Endodermal cell (in vitro differentiated cells): ENCODE measurements at regions not wholly inside any gene's neighbourhood (a gene's known extent, or its start where the extent isn't known, plus 50 kb on each side); places are given as distances from the start of the nearest gene placed in this dataset.

ENCODE experiments used
- DNase-seq: peaks from one replicate; pipeline ENCODE4 v3.0.0-alpha.2; 2017
- H3K27ac ChIP-seq: 2 replicates; pipeline ENCODE4 v1.5.1; 2013; ENCODE audit warnings: mild to moderate bottlenecking, low read depth, low read length, moderate library complexity
- H3K27me3 ChIP-seq: 2 replicates; pipeline ENCODE4 v1.6.1; 2013; ENCODE audit warnings: mild to moderate bottlenecking, low read length, moderate library complexity; ENCODE audit not compliant: insufficient read depth, control insufficient read depth, poor library complexity, severe bottlenecking
- H3K36me3 ChIP-seq: 2 replicates; pipeline ENCODE4 v1.7.0; 2013; ENCODE audit warnings: mild to moderate bottlenecking, low read length, moderate library complexity; ENCODE audit not compliant: control insufficient read depth, insufficient read depth
- H3K4me1 ChIP-seq: one replicate; pipeline ENCODE4 v1.7.0; 2013; ENCODE audit warnings: low read length; ENCODE audit not compliant: control insufficient read depth, insufficient read depth
- H3K4me3 ChIP-seq: 2 replicates; pipeline ENCODE4 v1.5.1; 2013; ENCODE audit warnings: mild to moderate bottlenecking, low read length, moderate library complexity
- H3K9ac ChIP-seq: 2 replicates; pipeline ENCODE4 v1.6.1; 2013; ENCODE audit warnings: mild to moderate bottlenecking, low read length, moderate library complexity; ENCODE audit not compliant: poor library complexity, severe bottlenecking; ENCODE audit errors: extremely low read depth
- H3K9me3 ChIP-seq: 2 replicates; pipeline ENCODE4 v1.6.1; 2013; ENCODE audit warnings: mild to moderate bottlenecking, low read length, moderate library complexity; ENCODE audit not compliant: control insufficient read depth
- H3K27ac Mint-ChIP-seq: 2 replicates; pipeline ENCODE4 v1.8.0; 2020; ENCODE audit warnings: mixed read lengths
- H3K27me3 Mint-ChIP-seq: 2 replicates; pipeline ENCODE4 v1.8.0; 2021; ENCODE audit warnings: mild to moderate bottlenecking, mixed read lengths; ENCODE audit not compliant: insufficient read depth
- H3K36me3 Mint-ChIP-seq: 2 replicates; pipeline ENCODE4 v1.8.0; 2020; ENCODE audit warnings: low read depth, mixed read lengths
- H3K4me1 Mint-ChIP-seq: 2 replicates; pipeline ENCODE4 v1.8.0; 2020; ENCODE audit warnings: mixed read lengths
- H3K4me3 Mint-ChIP-seq: 2 replicates; pipeline ENCODE4 v1.8.0; 2020; ENCODE audit warnings: mild to moderate bottlenecking, moderate library complexity, mixed read lengths
- H3K9me3 Mint-ChIP-seq: 2 replicates; pipeline ENCODE4 v1.8.0; 2020; ENCODE audit warnings: mild to moderate bottlenecking, mixed read lengths
- CTCF ChIP-seq: fragments of 200-600 bp; sonication (generic); conservative IDR thresholded peaks from 2 replicates; pipeline ENCODE4 v1.5.0; 2021; ENCODE audit warnings: antibody characterized with exemption, mild to moderate bottlenecking
- WGBS, 2 experiments: methylation state at CpG; one replicate each; pipeline versions ENCODE4 v1.1.5 to v1.1.7; 2013; ENCODE audit warnings: missing lambda C conversion rate in 2 of 2, mixed read lengths in 1 of 2; ENCODE audit not compliant: insufficient coverage in 1 of 2, insufficient read length in 1 of 2; 5-methylcytosine and 5-hydroxymethylcytosine counted together

DNA sequence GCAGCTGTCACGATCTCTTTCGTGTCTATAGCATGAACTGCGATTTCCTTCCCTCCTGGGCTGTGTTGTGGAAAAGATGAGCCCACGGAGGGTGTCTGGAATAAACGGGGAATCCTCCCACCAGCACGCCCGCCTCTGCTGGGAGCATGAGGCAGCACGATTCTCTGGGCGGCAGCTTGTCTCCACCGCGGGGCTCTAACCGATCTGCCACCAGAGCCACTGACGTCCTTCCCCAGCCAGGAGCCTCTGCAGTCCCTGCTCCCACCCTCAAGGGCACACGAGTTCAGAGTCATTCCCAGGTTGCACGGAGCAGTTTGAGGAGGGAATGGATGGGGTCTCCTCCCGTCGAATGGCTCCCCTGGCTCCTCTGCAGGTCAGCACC lies 197.6 kb downstream of the DLL1 start:
- Mint-ChIP-seq H3K4me3 (no peak overlapping the region), H3K27me3 (no peaks in the 10 kb centered on the region), H3K4me1 (peaks cover 3% of the 10 kb centered on the region), H3K27ac (no peak overlapping the region), H3K36me3 (no peaks in the 10 kb centered on the region), H3K9me3 (no peaks in the 10 kb centered on the region)
- peak; percentile 45 for DNase-seq
- Histone ChIP-seq H3K36me3 (no peaks in the 10 kb centered on the region), H3K27ac (no peak overlapping the region), H3K4me3 (no peak overlapping the region), H3K9me3 (no peaks in the 10 kb centered on the region), H3K27me3 (no peaks in the 10 kb centered on the region), H3K9ac (no peak overlapping the region), H3K4me1 (no peaks in the 10 kb centered on the region)
- 89 to 90% methylated on average over 17 of the region's 17 CpGs for WGBS, 2 experiments
- TF ChIP-seq CTCF, result no peak

DNA sequence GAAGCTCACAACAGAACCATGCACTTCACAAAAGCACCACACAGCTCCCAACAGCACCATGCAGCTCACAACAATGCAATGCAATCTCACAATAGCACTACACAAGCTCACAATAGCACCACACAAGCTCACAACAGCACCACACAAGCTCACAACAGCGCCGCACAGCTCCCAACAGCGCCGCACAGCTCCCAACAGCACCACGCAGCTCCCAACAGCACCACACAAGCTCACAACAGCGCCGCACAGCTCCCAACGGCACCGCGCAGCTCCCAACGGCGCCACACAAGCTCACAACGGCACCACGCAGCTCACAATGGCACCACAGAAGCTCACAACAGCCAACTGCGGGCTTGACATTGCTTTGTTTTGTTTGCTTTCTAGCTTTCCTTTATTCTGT lies 198.1 kb downstream of the DLL1 start:
- no peak overlapping the region for H3K27ac ChIP-seq
- peaks cover 3% of the 10 kb centered on the region for H3K4me1 Mint-ChIP-seq
- no peaks in the 10 kb centered on the region for H3K36me3 ChIP-seq
- H3K27me3 Mint-ChIP-seq, result no peaks in the 10 kb centered on the region
- WGBS, 2 experiments, result 72 to 76% methylated on average over 7 to 15 of the region's 15 CpGs
- no peak overlapping the region for H3K9ac ChIP-seq
- H3K9me3 ChIP-seq, result no peaks in the 10 kb centered on the region
- no peak for DNase-seq
- no peaks in the 10 kb centered on the region for H3K9me3 Mint-ChIP-seq
- no peak overlapping the region for H3K4me3 Mint-ChIP-seq
- H3K36me3 Mint-ChIP-seq, result no peaks in the 10 kb centered on the region
- H3K27ac Mint-ChIP-seq, result no peak overlapping the region
- no peak overlapping the region for H3K4me3 ChIP-seq
- no peaks in the 10 kb centered on the region for H3K27me3 ChIP-seq
- TF ChIP-seq CTCF, result no peak
- no peaks in the 10 kb centered on the region for H3K4me1 ChIP-seq

- Mint-ChIP-seq H3K27me3 (no peaks in the 10 kb centered on the region), H3K4me3 (no peak overlapping the region), H3K27ac (no peak overlapping the region), H3K36me3 (no peaks in the 10 kb centered on the region), H3K4me1 (peaks cover 3% of the 10 kb centered on the region), H3K9me3 (peaks cover 2% of the 10 kb centered on the region)
- Histone ChIP-seq H3K9me3 (no peaks in the 10 kb centered on the region), H3K4me1 (no peaks in the 10 kb centered on the region), H3K4me3 (no peak overlapping the region), H3K27ac (no peak overlapping the region), H3K27me3 (no peaks in the 10 kb centered on the region), H3K36me3 (no peaks in the 10 kb centered on the region), H3K9ac (no peak overlapping the region)
- DNase-seq, result no peak
- 93 to 100% methylated on average over 11 to 30 of the region's 30 CpGs for WGBS, 2 experiments
- no peak for TF ChIP-seq CTCF
Observed at GRCh38 chr6:170091639-170092579, 199.0 kb downstream of the DLL1 start.
